Uterus (tissue), 3 donors: ENCODE measurements at regions not wholly inside any gene's neighbourhood (a gene's known extent, or its start where the extent isn't known, plus 50 kb on each side); places are given as distances from the start of the nearest gene placed in this dataset.

Source experiments
- DNase-seq, 2 donors: peaks; one replicate each; pipeline ENCODE4 v3.0.0-alpha.2; 2019 to 2020
- H3K27ac ChIP-seq, 2 donors: fragments of 200-600 bp; sonication (generic); 1 replicate in 1 of 2; 2 replicates in 1 of 2; pipeline ENCODE4 v1.5.1; 2016 to 2018
- H3K27me3 ChIP-seq, 2 donors: fragments of 200-600 bp; sonication (generic); one replicate each; pipeline ENCODE4 v1.5.1; 2018 to 2019; ENCODE audit warnings: control low read depth in 1 of 2
- H3K36me3 ChIP-seq, 2 donors: fragments of 200-600 bp; sonication (generic); one replicate each; pipeline ENCODE4 v1.5.1; 2019; ENCODE audit warnings: control low read depth in 1 of 2
- H3K4me1 ChIP-seq, 2 donors: fragments of 200-600 bp; sonication (generic); one replicate each; pipeline ENCODE4 v1.5.1; 2018 to 2019; ENCODE audit warnings: control low read depth in 1 of 2
- H3K4me3 ChIP-seq, 2 donors: fragments of 200-600 bp; sonication (generic); 1 replicate in 1 of 2; 2 replicates in 1 of 2; pipeline ENCODE4 v1.5.1; 2018 to 2019; ENCODE audit warnings: mild to moderate bottlenecking in 1 of 2
- H3K9me3 ChIP-seq, 2 donors: fragments of 200-600 bp; sonication (generic); one replicate each; pipeline ENCODE4 v1.5.1; 2019; ENCODE audit warnings: control low read depth in 1 of 2
- POLR2A ChIP-seq, 2 donors: fragments of 450-650 bp; IDR thresholded peaks; one replicate each; pipeline ENCODE4 v1.6.1; 2016; ENCODE audit warnings: antibody characterized with exemption in 2 of 2, mild to moderate bottlenecking in 1 of 2, moderate library complexity in 1 of 2
- intact Hi-C: fragments of 100-400 bp; cut with DNase I; formaldehyde crosslinking; loops from one replicate; pipeline ENCODE4 v1.15.1; 2023; ENCODE audit warnings: low total_unique reads
- TF ChIP-seq, protein P1 (sequence below), 4 experiments: fragments of 200-600 bp in 2 of 4; fragments of 450-650 bp in 2 of 4; sonication (generic) in 2 of 4; IDR thresholded peaks; one replicate each; pipeline ENCODE4 v1.5.1; 2016 to 2019; ENCODE audit warnings: antibody characterized with exemption in 4 of 4, mild to moderate bottlenecking in 2 of 4, moderate library complexity in 1 of 4
- donor health status: DM: yes; HTN: yes; CAD: no.

DNA sequence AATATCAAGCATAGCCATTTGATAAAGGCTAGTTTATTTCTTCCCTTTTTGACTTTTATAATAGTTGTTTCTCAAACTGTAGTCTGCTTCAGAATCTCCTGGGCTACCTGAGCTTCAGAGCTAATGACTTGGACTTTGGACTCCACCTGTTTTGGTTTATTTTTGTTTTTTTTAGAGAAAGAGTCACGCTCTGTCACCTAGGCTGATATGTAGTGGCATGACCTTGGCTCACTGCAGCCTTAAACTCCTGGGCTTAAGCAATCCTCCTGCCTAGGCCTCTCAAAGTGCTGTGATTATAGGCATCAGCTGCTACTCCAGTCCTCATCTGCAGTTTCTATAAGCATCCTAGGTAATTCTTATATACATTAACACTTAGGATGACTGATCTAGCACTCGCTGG lies 90.5 kb downstream of the DDIT4L start:
- no peak overlapping the region for H3K4me3 ChIP-seq
- H3K27me3 ChIP-seq: no peaks in the 10 kb centered on the region
- no peak for TF ChIP-seq POLR2A (IDR thresholded peaks at IDR 0.05)
- TF ChIP-seq, protein P1, sequence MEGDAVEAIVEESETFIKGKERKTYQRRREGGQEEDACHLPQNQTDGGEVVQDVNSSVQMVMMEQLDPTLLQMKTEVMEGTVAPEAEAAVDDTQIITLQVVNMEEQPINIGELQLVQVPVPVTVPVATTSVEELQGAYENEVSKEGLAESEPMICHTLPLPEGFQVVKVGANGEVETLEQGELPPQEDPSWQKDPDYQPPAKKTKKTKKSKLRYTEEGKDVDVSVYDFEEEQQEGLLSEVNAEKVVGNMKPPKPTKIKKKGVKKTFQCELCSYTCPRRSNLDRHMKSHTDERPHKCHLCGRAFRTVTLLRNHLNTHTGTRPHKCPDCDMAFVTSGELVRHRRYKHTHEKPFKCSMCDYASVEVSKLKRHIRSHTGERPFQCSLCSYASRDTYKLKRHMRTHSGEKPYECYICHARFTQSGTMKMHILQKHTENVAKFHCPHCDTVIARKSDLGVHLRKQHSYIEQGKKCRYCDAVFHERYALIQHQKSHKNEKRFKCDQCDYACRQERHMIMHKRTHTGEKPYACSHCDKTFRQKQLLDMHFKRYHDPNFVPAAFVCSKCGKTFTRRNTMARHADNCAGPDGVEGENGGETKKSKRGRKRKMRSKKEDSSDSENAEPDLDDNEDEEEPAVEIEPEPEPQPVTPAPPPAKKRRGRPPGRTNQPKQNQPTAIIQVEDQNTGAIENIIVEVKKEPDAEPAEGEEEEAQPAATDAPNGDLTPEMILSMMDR (IDR thresholded peaks at IDR 0.05): no peak
- no peak overlapping the region for H3K27ac ChIP-seq
- H3K9me3 ChIP-seq: no peaks in the 10 kb centered on the region
- no peaks in the 10 kb centered on the region for H3K36me3 ChIP-seq
- no peaks in the 10 kb centered on the region for H3K4me1 ChIP-seq
- no peak for DNase-seq
- intact Hi-C loops: no loop called here

DNA sequence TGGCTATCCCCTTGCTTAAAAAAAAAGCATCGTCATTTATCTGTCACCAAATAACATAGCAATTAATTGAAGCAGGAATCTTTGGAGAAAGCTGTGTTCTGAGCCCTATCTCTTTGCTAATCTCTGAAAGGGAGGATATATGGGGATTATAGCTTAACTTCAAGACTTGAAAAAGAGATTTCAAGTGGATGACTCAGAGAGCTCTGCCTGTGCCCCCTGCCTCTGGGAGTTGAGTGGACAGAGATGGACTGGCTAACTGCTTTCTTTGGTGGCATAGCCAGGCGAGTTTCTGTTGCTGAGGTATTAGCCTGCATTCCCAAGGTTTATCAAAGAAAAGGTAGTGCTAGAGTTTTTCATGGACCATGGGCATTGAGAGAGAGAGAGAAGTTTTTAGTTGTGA lies 91.6 kb downstream of the DDIT4L start:
- DNase-seq: no peak
- H3K27ac ChIP-seq: no peak overlapping the region
- H3K36me3 ChIP-seq: no peaks in the 10 kb centered on the region
- no peaks in the 10 kb centered on the region for H3K4me1 ChIP-seq
- no peak for TF ChIP-seq POLR2A (IDR thresholded peaks at IDR 0.05)
- TF ChIP-seq, protein P1 (IDR thresholded peaks at IDR 0.05): no peak
- H3K9me3 ChIP-seq: no peaks in the 10 kb centered on the region
- no peaks in the 10 kb centered on the region for H3K27me3 ChIP-seq
- intact Hi-C loops: no loop called here
- no peak overlapping the region for H3K4me3 ChIP-seq

DNA sequence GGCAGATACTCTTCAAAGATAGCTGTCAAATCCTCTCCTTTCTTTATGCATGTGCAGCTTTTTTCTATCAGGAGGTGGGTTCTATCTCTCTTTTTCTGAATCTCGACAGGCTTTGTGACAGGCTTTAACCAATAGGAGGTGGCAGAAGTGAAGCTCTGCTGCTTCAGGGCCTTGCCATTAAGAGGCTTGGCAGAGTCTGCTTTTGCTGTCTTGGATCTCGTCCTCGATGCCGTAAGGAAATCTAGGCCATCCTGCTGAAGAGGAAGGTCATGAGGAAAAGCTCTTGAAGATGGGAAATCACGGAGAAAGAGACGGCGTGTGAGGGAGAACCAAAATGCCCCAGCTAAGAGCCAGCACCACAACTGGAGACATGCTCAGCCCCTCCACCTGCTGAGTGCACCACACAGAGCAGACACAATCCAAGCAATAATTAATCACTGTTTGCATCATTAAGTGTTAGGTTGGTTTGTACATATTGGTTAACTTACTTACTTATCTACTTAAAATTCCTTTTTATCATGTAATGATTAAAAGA lies 92.2 kb downstream of the DDIT4L start:
- Histone ChIP-seq H3K4me1 (no peaks in the 10 kb centered on the region), H3K36me3 (no peaks in the 10 kb centered on the region), H3K4me3 (no peak overlapping the region), H3K27ac (no peak overlapping the region), H3K27me3 (no peaks in the 10 kb centered on the region), H3K9me3 (no peaks in the 10 kb centered on the region)
- DNase-seq: no peak
- TF ChIP-seq POLR2A (IDR thresholded peaks at IDR 0.05): no peak
- TF ChIP-seq, protein P1 (IDR thresholded peaks at IDR 0.05): no peak
- intact Hi-C loops: no loop called here

DNA sequence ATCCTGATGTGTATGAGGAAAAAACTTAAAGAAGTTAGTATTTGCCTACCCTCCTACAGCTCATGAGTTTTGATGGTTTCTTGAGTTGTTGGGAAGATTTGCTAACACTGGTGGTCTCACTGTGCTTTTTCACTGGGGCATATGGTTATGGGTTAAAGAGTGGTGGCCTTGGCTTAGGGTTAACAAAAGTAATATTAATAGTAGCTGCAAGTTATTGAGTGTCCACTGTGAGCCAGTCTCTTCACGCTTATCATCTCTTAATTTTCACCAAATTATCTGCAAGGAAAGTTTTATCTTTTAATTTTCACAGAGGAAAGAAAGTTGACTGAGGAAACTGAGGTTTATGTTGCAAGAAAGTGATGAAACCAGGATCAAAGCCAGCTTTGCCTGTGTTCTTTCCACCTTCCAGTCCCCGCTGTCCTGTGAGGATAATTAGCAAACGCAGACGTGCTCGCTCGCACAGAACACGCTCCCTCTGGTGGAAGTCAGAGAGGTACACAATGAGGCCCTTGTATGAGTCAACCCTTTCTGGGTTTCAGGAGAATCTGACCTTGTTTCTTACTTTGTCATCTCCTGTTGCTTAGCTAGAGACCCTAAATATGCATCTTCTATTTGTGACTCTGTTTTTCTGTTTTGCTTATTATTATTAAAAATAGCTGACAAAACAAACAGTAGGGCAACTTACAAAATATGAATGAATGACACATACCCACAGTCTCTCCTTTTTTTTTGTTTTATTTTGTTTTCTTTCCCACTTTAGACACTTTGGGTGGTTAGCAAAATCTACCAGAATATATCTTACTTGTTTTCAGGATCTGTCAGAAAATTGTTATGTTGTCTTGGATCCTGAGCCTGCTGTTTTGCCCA lies 94.3 kb downstream of the DDIT4L start:
- Histone ChIP-seq H3K4me1 (no peaks in the 10 kb centered on the region), H3K36me3 (no peaks in the 10 kb centered on the region), H3K27me3 (no peaks in the 10 kb centered on the region), H3K9me3 (no peaks in the 10 kb centered on the region), H3K4me3 (no peak overlapping the region), H3K27ac (peak overlapping the region in 1 of 2 donors; percentile 30)
- intact Hi-C loops: no loop called here
- no peak for TF ChIP-seq POLR2A (IDR thresholded peaks at IDR 0.05)
- TF ChIP-seq, protein P1 (IDR thresholded peaks at IDR 0.05): peak; percentile 49 to 67 (median 61)
- peak; percentile 41 to 62 for DNase-seq

DNA sequence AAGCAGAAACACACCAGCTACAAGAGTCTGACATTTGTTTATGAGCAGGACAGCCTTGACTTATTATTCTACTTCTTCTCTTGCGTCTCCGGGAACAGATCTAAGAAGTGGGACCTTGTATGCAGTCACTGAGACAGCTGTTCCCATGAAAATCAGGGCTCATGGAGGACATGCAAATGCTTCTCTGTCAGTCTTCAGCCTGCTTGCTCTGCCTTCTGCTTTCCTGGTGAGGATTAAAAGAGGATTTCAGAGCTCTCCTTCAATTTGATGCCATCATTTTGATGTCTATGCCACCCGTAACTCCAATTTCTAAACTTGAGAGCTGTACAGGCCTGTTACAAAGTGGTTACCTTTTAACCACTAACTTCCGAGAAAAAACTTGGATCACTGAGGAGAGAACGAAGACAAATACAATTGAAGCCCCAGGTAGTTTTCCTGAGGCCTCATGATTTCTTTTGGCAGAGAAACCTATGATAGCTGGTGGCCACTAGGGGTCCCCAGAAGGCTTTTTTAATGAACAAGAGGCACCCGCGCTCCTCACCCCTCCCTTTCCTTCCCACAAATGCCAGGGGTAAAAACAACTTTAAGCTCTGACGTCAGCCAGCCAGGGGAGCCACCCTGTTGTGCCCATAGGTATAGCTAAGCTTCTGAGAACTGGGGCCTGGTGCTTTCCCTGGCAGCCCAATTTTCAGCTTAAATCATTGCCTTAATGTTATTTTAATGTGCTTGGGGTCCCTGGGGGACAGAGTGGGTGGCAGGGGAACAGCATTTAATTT lies 97.0 kb downstream of the DDIT4L start:
- no peak overlapping the region for H3K4me3 ChIP-seq
- peak; percentile 60 to 84 for DNase-seq
- no peaks in the 10 kb centered on the region for H3K27me3 ChIP-seq
- no peaks in the 10 kb centered on the region for H3K9me3 ChIP-seq
- no peaks in the 10 kb centered on the region for H3K36me3 ChIP-seq
- no peaks in the 10 kb centered on the region for H3K4me1 ChIP-seq
- H3K27ac ChIP-seq: peak overlapping the region in 1 of 2 donors; percentile 15
- intact Hi-C loops: no loop called here
- TF ChIP-seq POLR2A (IDR thresholded peaks at IDR 0.05): no peak
- TF ChIP-seq, protein P1 (IDR thresholded peaks at IDR 0.05): peak; percentile 64 to 75 (median 70)
